NCI-H2171 treated with DMSO at 0.1 percent for 48 hours (cell line): ENCODE measurements at regions not wholly inside any gene's neighbourhood (a gene's known extent, or its start where the extent isn't known, plus 50 kb on each side); places are given as distances from the start of the nearest gene placed in this dataset.
"Not testable (repeated sequence)": the region's sequence is repeated elsewhere in the genome, so short reads cannot be mapped to it uniquely, and the experiment has no call there.

Experiments used
- DNase-seq: peaks from one replicate; lab custom pipeline; 2025; lab: John Stamatoyannopoulos, UW

GRCh38 chr6:48733581-48733980, 622.6 kb upstream of the PTCHD4 start:
- DNase-seq, result no peak

- DNase-seq, result no peak
Observed at GRCh38 chr6:48714699-48715098, 603.7 kb upstream of the PTCHD4 start.

- no peak for DNase-seq
Observed at GRCh38 chr6:48714250-48714649, 603.3 kb upstream of the PTCHD4 start.

GRCh38 chr6:48713612-48714011, 602.6 kb upstream of the PTCHD4 start:
- DNase-seq, result no peak

GRCh38 chr6:48706310-48706709, 595.3 kb upstream of the PTCHD4 start:
- no peak for DNase-seq

GRCh38 chr6:48701572-48701971, 590.6 kb upstream of the PTCHD4 start:
- no peak for DNase-seq

GRCh38 chr6:48695872-48696271, 584.9 kb upstream of the PTCHD4 start:
- DNase-seq, result no peak

- no peak for DNase-seq
Observed at GRCh38 chr6:48691420-48691819, 580.4 kb upstream of the PTCHD4 start.

GRCh38 chr6:48689498-48689897, 578.5 kb upstream of the PTCHD4 start:
- no peak for DNase-seq

GRCh38 chr6:48678390-48678789, 567.4 kb upstream of the PTCHD4 start:
- no peak for DNase-seq

GRCh38 chr6:48671505-48671904, 560.5 kb upstream of the PTCHD4 start:
- no peak for DNase-seq

GRCh38 chr6:48670546-48670945, 559.5 kb upstream of the PTCHD4 start:
- no peak for DNase-seq

- DNase-seq, result no peak
Observed at GRCh38 chr6:48667797-48668196, 556.8 kb upstream of the PTCHD4 start.

- DNase-seq, result no peak
Observed at GRCh38 chr6:48664826-48665225, 553.8 kb upstream of the PTCHD4 start.

- no peak for DNase-seq
Observed at GRCh38 chr6:48658915-48659314, 547.9 kb upstream of the PTCHD4 start.

GRCh38 chr6:48641544-48641943, 530.5 kb upstream of the PTCHD4 start:
- DNase-seq, result no peak

- DNase-seq, result not testable (repeated sequence)
Observed at GRCh38 chr6:48638796-48639195, 527.8 kb upstream of the PTCHD4 start.

- DNase-seq, result no peak
Observed at GRCh38 chr6:48630511-48630910, 519.5 kb upstream of the PTCHD4 start.

- no peak for DNase-seq
Observed at GRCh38 chr6:48628316-48628715, 517.3 kb upstream of the PTCHD4 start.

GRCh38 chr6:48626421-48626820, 515.4 kb upstream of the PTCHD4 start:
- no peak for DNase-seq

GRCh38 chr6:48624631-48625030, 513.6 kb upstream of the PTCHD4 start:
- no peak for DNase-seq

GRCh38 chr6:48619771-48620170, 508.8 kb upstream of the PTCHD4 start:
- no peak for DNase-seq

GRCh38 chr6:48615041-48615440, 504.0 kb upstream of the PTCHD4 start:
- DNase-seq, result no peak

GRCh38 chr6:48614326-48614725, 503.3 kb upstream of the PTCHD4 start:
- DNase-seq, result no peak
